ENCODE measurements at regions not wholly inside any gene's neighbourhood (a gene's known extent, or its start where the extent isn't known, plus 50 kb on each side); places are given as distances from the start of the nearest gene placed in this dataset.

GRCh38 chr3:70386846-70387245, 74.4 kb upstream of the MDFIC2 start:
- H3K4me3 Mint-ChIP-seq = no peak overlapping the region
- ChIA-PET CTCF (no interaction called here), POLR2A (no interaction called here)
- no peaks in the 10 kb centered on the region for H3K4me1 Mint-ChIP-seq
- H3K36me3 Mint-ChIP-seq (ENCODE audit: low read depth) = no peaks in the 10 kb centered on the region
- peaks cover 2% of the 10 kb centered on the region for H3K9me3 Mint-ChIP-seq (ENCODE audit: low read depth)
- H3K27ac Mint-ChIP-seq = no peak overlapping the region
- H3K27me3 Mint-ChIP-seq = peaks cover 4% of the 10 kb centered on the region
- intact Hi-C loops (cut with DNase I, micrococcal nuclease) = no loop called here
- ATAC-seq (no peak), DNase-seq (no peak)

- Mint-ChIP-seq H3K4me1 (no peaks in the 10 kb centered on the region), H3K27ac (no peak overlapping the region), H3K4me3 (no peak overlapping the region), H3K9me3 (ENCODE audit: low read depth) (peaks cover 3% of the 10 kb centered on the region), H3K36me3 (ENCODE audit: low read depth) (no peaks in the 10 kb centered on the region), H3K27me3 (peaks cover 7% of the 10 kb centered on the region)
- no peak for DNase-seq
- ATAC-seq = no peak
- CTCF ChIA-PET = interaction anchor here (0.6 kb wide), 1 partner anchor 854 kb away, joined by 3 read pairs; no protein-coding TSS in a partner anchor
- POLR2A ChIA-PET = no interaction called here
- intact Hi-C loops (cut with DNase I, micrococcal nuclease) = no loop called here
Measured at GRCh38 chr3:70386043-70386442, 73.6 kb upstream of the MDFIC2 start.

GRCh38 chr3:70383360-70383831, 71.0 kb upstream of the MDFIC2 start:
- Mint-ChIP-seq H3K27ac (no peak overlapping the region), H3K4me3 (no peak overlapping the region), H3K4me1 (no peaks in the 10 kb centered on the region), H3K9me3 (ENCODE audit: low read depth) (peaks cover 2% of the 10 kb centered on the region), H3K36me3 (ENCODE audit: low read depth) (no peaks in the 10 kb centered on the region), H3K27me3 (peaks cover 6% of the 10 kb centered on the region)
- DNase-seq = peak; percentile 6
- POLR2A ChIA-PET = no interaction called here
- intact Hi-C loops (cut with DNase I, micrococcal nuclease) = no loop called here
- CTCF ChIA-PET = no interaction called here
- no peak for ATAC-seq

- Mint-ChIP-seq H3K36me3 (ENCODE audit: low read depth) (no peaks in the 10 kb centered on the region), H3K27ac (no peak overlapping the region), H3K9me3 (ENCODE audit: low read depth) (peaks cover 7% of the 10 kb centered on the region), H3K4me1 (no peaks in the 10 kb centered on the region), H3K4me3 (no peak overlapping the region), H3K27me3 (peaks cover 8% of the 10 kb centered on the region)
- DNase-seq (no peak), ATAC-seq (no peak)
- ChIA-PET POLR2A (no interaction called here), CTCF (no interaction called here)
- intact Hi-C loops (cut with DNase I, micrococcal nuclease) = no loop called here
Measured at GRCh38 chr3:70374179-70374578, 61.7 kb upstream of the MDFIC2 start.
